ENCODE measurements at regions not wholly inside any gene's neighbourhood (a gene's known extent, or its start where the extent isn't known, plus 50 kb on each side); places are given as distances from the start of the nearest gene placed in this dataset.

DNA sequence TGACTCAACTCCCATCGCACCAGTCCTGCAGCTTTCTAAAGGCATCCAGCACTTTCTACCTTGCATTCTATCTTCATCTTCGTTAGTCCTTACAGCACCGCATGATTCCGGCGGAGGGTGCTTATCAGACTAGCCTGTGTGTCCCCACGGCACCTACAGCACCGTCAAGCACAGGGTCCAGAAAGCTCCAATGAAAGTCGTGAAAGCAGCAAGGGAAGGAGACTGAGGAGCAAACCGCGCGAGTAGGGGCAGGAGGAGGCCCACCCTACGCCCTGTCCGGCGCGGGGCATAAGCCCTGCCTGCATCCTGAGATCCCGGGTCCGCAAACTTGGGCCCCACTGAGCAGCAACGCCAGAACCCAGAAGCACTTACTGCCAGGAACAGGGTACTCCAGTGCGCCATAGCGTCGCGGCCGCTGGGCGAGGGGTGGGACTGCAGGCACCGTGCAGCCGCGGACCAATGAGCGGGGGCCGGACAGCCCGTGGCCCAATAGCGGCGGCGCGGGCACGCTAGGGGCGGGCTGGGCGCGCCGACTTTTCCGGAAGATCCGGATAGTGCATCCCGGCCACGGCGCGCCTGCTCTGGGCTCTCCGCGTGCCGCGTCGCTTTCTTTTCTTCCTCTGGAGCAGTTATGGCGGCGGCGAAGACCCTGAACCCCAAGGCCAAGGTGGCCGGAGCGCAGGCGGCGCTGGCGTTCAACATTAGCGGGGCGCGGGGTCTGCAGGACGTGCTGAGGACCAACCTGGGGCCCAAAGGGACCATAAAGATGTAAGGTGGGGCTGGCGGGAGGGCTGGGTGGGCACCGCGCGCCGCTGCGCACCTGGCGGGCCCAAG, 122.1 kb upstream of the VKORC1L1 start:
- TF ChIP-seq EZH2phosphoT487 (IDR thresholded peaks at IDR 0.05; ENCODE audit: low read depth, severe bottlenecking, unreplicated experiment) (no peak), EZH2 (IDR thresholded peaks at IDR 0.05; ENCODE audit: borderline replicate concordance) (no peak)
- TF ChIP-seq, protein P1, sequence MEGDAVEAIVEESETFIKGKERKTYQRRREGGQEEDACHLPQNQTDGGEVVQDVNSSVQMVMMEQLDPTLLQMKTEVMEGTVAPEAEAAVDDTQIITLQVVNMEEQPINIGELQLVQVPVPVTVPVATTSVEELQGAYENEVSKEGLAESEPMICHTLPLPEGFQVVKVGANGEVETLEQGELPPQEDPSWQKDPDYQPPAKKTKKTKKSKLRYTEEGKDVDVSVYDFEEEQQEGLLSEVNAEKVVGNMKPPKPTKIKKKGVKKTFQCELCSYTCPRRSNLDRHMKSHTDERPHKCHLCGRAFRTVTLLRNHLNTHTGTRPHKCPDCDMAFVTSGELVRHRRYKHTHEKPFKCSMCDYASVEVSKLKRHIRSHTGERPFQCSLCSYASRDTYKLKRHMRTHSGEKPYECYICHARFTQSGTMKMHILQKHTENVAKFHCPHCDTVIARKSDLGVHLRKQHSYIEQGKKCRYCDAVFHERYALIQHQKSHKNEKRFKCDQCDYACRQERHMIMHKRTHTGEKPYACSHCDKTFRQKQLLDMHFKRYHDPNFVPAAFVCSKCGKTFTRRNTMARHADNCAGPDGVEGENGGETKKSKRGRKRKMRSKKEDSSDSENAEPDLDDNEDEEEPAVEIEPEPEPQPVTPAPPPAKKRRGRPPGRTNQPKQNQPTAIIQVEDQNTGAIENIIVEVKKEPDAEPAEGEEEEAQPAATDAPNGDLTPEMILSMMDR (IDR thresholded peaks at IDR 0.05; ENCODE audit: poor library complexity), result no peak
